Parathyroid adenoma (tissue), 2 donors: ENCODE measurements at regions not wholly inside any gene's neighbourhood (a gene's known extent, or its start where the extent isn't known, plus 50 kb on each side); places are given as distances from the start of the nearest gene placed in this dataset.
"Not testable (repeated sequence)": the region's sequence is repeated elsewhere in the genome, so short reads cannot be mapped to it uniquely, and the experiment has no call there.

ENCODE experiments used
- H2AFZ ChIP-seq: fragments of 300-600 bp; sonication (generic); one replicate; pipeline ENCODE4 v1.7.0; 2017; ENCODE audit warnings: antibody characterized with exemption, mild to moderate bottlenecking
- H3K27ac ChIP-seq: fragments of 300-600 bp; sonication (generic); one replicate; pipeline ENCODE4 v1.7.0; 2017
- H3K27me3 ChIP-seq: fragments of 300-600 bp; sonication (generic); one replicate; pipeline ENCODE4 v1.7.0; 2017; ENCODE audit warnings: low read length; ENCODE audit not compliant: control insufficient read depth, insufficient read depth
- H3K36me3 ChIP-seq: fragments of 300-600 bp; sonication (generic); one replicate; pipeline ENCODE4 v1.7.0; 2017; ENCODE audit warnings: low read length; ENCODE audit not compliant: control insufficient read depth, insufficient read depth
- H3K4me1 ChIP-seq: fragments of 300-600 bp; sonication (generic); one replicate; pipeline ENCODE4 v1.7.0; 2017; ENCODE audit warnings: control low read depth
- H3K4me2 ChIP-seq: fragments of 300-600 bp; sonication (generic); one replicate; pipeline ENCODE4 v1.7.0; 2017; ENCODE audit warnings: low read length
- H3K4me3 ChIP-seq: fragments of 300-600 bp; sonication (generic); one replicate; pipeline ENCODE4 v1.7.0; 2017; ENCODE audit warnings: low read depth, low read length
- H3K79me2 ChIP-seq: fragments of 300-600 bp; sonication (generic); one replicate; pipeline ENCODE4 v1.7.0; 2017; ENCODE audit warnings: control low read depth
- H3K9ac ChIP-seq: fragments of 300-600 bp; sonication (generic); one replicate; pipeline ENCODE4 v1.7.0; 2017; ENCODE audit warnings: mild to moderate bottlenecking
- H3K9me3 ChIP-seq: fragments of 300-600 bp; sonication (generic); one replicate; pipeline ENCODE4 v1.7.0; 2017; ENCODE audit warnings: low read length; ENCODE audit not compliant: control insufficient read depth
- CTCF ChIP-seq: fragments of 300-600 bp; sonication (generic); IDR thresholded peaks from one replicate; pipeline ENCODE4 v1.7.0; 2017; ENCODE audit warnings: antibody characterized with exemption, mild to moderate bottlenecking
- donor health status: primary hyperparathyroidism.

- Histone ChIP-seq H3K4me1 (no peaks in the 10 kb centered on the region), H3K9me3 (no peaks in the 10 kb centered on the region), H3K4me2 (no peak overlapping the region), H3K79me2 (no peaks in the 10 kb centered on the region), H3K27ac (no peak overlapping the region), H3K4me3 (no peak overlapping the region), H3K36me3 (no peaks in the 10 kb centered on the region), H2AFZ (no peak overlapping the region), H3K27me3 (no peaks in the 10 kb centered on the region), H3K9ac (no peak overlapping the region)
- TF ChIP-seq CTCF = no peak
Measured at GRCh38 chr17:14580499-14580898, 279.6 kb downstream of the HS3ST3B1 start.

- H3K4me1 ChIP-seq = no peaks in the 10 kb centered on the region
- no peaks in the 10 kb centered on the region for H3K79me2 ChIP-seq
- no peak overlapping the region for H3K9ac ChIP-seq
- H3K27me3 ChIP-seq = no peaks in the 10 kb centered on the region
- no peaks in the 10 kb centered on the region for H3K36me3 ChIP-seq
- no peak overlapping the region for H2AFZ ChIP-seq
- no peak overlapping the region for H3K27ac ChIP-seq
- no peak overlapping the region for H3K4me3 ChIP-seq
- H3K4me2 ChIP-seq = no peak overlapping the region
- no peaks in the 10 kb centered on the region for H3K9me3 ChIP-seq
- TF ChIP-seq CTCF = no peak
Measured at GRCh38 chr17:14579716-14580115, 278.8 kb downstream of the HS3ST3B1 start.

GRCh38 chr17:14575471-14575953, 274.6 kb downstream of the HS3ST3B1 start:
- no peak for TF ChIP-seq CTCF
- Histone ChIP-seq H3K27ac (no peak overlapping the region), H3K4me3 (no peak overlapping the region), H3K4me2 (no peak overlapping the region), H3K9ac (no peak overlapping the region), H2AFZ (peak overlapping the region; percentile 45), H3K79me2 (no peaks in the 10 kb centered on the region), H3K9me3 (no peaks in the 10 kb centered on the region), H3K4me1 (no peaks in the 10 kb centered on the region), H3K36me3 (no peaks in the 10 kb centered on the region), H3K27me3 (no peaks in the 10 kb centered on the region)

- Histone ChIP-seq H3K27ac (peak overlapping the region; percentile 52), H3K4me1 (peaks cover 17% of the 10 kb centered on the region), H2AFZ (peak overlapping the region; percentile 2)
- H3K79me2 ChIP-seq, H3K4me2 ChIP-seq, H3K36me3 ChIP-seq, H3K4me3 ChIP-seq, H3K9me3 ChIP-seq, H3K9ac ChIP-seq, H3K27me3 ChIP-seq: not testable (repeated sequence)
Measured at GRCh38 chr17:14560325-14560724, 259.4 kb downstream of the HS3ST3B1 start.

- Histone ChIP-seq H3K4me1 (peaks cover 17% of the 10 kb centered on the region), H2AFZ (peak overlapping the region; percentile 65), H3K9ac (no peak overlapping the region), H3K4me2 (no peak overlapping the region), H3K4me3 (no peak overlapping the region), H3K36me3 (no peaks in the 10 kb centered on the region), H3K27ac (peak overlapping the region; percentile 52), H3K27me3 (no peaks in the 10 kb centered on the region), H3K79me2 (no peaks in the 10 kb centered on the region), H3K9me3 (no peaks in the 10 kb centered on the region)
- TF ChIP-seq CTCF = no peak
Measured at GRCh38 chr17:14559264-14560119, 258.6 kb downstream of the HS3ST3B1 start.
